ENCODE measurements at regions not wholly inside any gene's neighbourhood (a gene's known extent, or its start where the extent isn't known, plus 50 kb on each side); places are given as distances from the start of the nearest gene placed in this dataset. TPM values are rescaled to one million over a fixed set of nuclear protein-coding genes. Genes with fewer than 3 reads are reported as not detected.

GRCh38 chr1:244920911-244921761 is 56.8 kb upstream of the HNRNPU start:
- Histone ChIP-seq H3K4me3 (ENCODE audit: low read length) (no peak overlapping the region), H3K4me1 (ENCODE audit: control insufficient read depth, insufficient read depth, low read length) (no peaks in the 10 kb centered on the region), H3K27me3 (ENCODE audit: control insufficient read depth, insufficient read depth, low read length) (no peaks in the 10 kb centered on the region), H3K9me3 (replicated peaks; ENCODE audit: low read length) (no peaks in the 10 kb centered on the region), H3K36me3 (ENCODE audit: insufficient read depth, low read length) (no peaks in the 10 kb centered on the region), H3K4me2 (ENCODE audit: low read length) (no peak overlapping the region), H3K9ac (ENCODE audit: low read depth, low read length) (no peak overlapping the region)

GRCh38 chr1:244919320-244920282 is 55.3 kb upstream of the HNRNPU start:
- H3K36me3 ChIP-seq (ENCODE audit: insufficient read depth, low read length) = no peaks in the 10 kb centered on the region
- peak overlapping the region; percentile 47 for H3K9ac ChIP-seq (ENCODE audit: low read depth, low read length)
- H3K4me1 ChIP-seq (ENCODE audit: control insufficient read depth, insufficient read depth, low read length) = no peaks in the 10 kb centered on the region
- no peaks in the 10 kb centered on the region for H3K27me3 ChIP-seq (ENCODE audit: control insufficient read depth, insufficient read depth, low read length)
- H3K9me3 ChIP-seq (replicated peaks; ENCODE audit: low read length) = no peaks in the 10 kb centered on the region
- H3K4me2 ChIP-seq (ENCODE audit: low read length) = peak overlapping the region; percentile 96
- peak overlapping the region; percentile 77 for H3K4me3 ChIP-seq (ENCODE audit: low read length)

- Histone ChIP-seq H3K36me3 (ENCODE audit: insufficient read depth, low read length) (no peaks in the 10 kb centered on the region), H3K9me3 (replicated peaks; ENCODE audit: low read length) (no peaks in the 10 kb centered on the region), H3K27me3 (ENCODE audit: control insufficient read depth, insufficient read depth, low read length) (no peaks in the 10 kb centered on the region), H3K9ac (ENCODE audit: low read depth, low read length) (peak overlapping the region; percentile 47), H3K4me1 (ENCODE audit: control insufficient read depth, insufficient read depth, low read length) (no peaks in the 10 kb centered on the region), H3K4me2 (ENCODE audit: low read length) (peak overlapping the region; percentile 96), H3K4me3 (ENCODE audit: low read length) (peak overlapping the region; percentile 77)
Observed at GRCh38 chr1:244918421-244919319, 54.3 kb upstream of the HNRNPU start.

- Histone ChIP-seq H3K36me3 (ENCODE audit: insufficient read depth, low read length) (no peaks in the 10 kb centered on the region), H3K27me3 (ENCODE audit: control insufficient read depth, insufficient read depth, low read length) (no peaks in the 10 kb centered on the region), H3K4me1 (ENCODE audit: control insufficient read depth, insufficient read depth, low read length) (no peaks in the 10 kb centered on the region), H3K9me3 (replicated peaks; ENCODE audit: low read length) (no peaks in the 10 kb centered on the region), H3K4me3 (ENCODE audit: low read length) (no peak overlapping the region), H3K4me2 (ENCODE audit: low read length) (no peak overlapping the region), H3K9ac (ENCODE audit: low read depth, low read length) (no peak overlapping the region)
Observed at GRCh38 chr1:244917073-244917670, 52.8 kb upstream of the HNRNPU start.

GRCh38 chr1:244915736-244916135 is 51.4 kb upstream of the HNRNPU start:
- Histone ChIP-seq H3K4me1 (ENCODE audit: control insufficient read depth, insufficient read depth, low read length) (no peaks in the 10 kb centered on the region), H3K9me3 (replicated peaks; ENCODE audit: low read length) (no peaks in the 10 kb centered on the region), H3K36me3 (ENCODE audit: insufficient read depth, low read length) (no peaks in the 10 kb centered on the region), H3K9ac (ENCODE audit: low read depth, low read length) (no peak overlapping the region), H3K4me2 (ENCODE audit: low read length) (no peak overlapping the region), H3K4me3 (ENCODE audit: low read length) (no peak overlapping the region), H3K27me3 (ENCODE audit: control insufficient read depth, insufficient read depth, low read length) (no peaks in the 10 kb centered on the region)

GRCh38 chr1:244914761-244915160 is 50.4 kb upstream of the HNRNPU start:
- H3K4me3 ChIP-seq (ENCODE audit: low read length) = no peak overlapping the region
- no peaks in the 10 kb centered on the region for H3K27me3 ChIP-seq (ENCODE audit: control insufficient read depth, insufficient read depth, low read length)
- H3K36me3 ChIP-seq (ENCODE audit: insufficient read depth, low read length) = no peaks in the 10 kb centered on the region
- H3K4me1 ChIP-seq (ENCODE audit: control insufficient read depth, insufficient read depth, low read length) = no peaks in the 10 kb centered on the region
- H3K9ac ChIP-seq (ENCODE audit: low read depth, low read length) = no peak overlapping the region
- H3K9me3 ChIP-seq (replicated peaks; ENCODE audit: low read length) = no peaks in the 10 kb centered on the region
- H3K4me2 ChIP-seq (ENCODE audit: low read length) = no peak overlapping the region

Small RNA genes lying in the stretch of these regions (small RNA-seq; reads per million reads assigned to genes)
- gene RNU6-1089P (not detected), gene RNU6-947P (not detected), gene RNU6-999P (not detected)

All from skeletal muscle satellite cell (primary cell).